CD14-positive monocyte (primary cell): ENCODE measurements at regions not wholly inside any gene's neighbourhood (a gene's known extent, or its start where the extent isn't known, plus 50 kb on each side); places are given as distances from the start of the nearest gene placed in this dataset.

Experiments
- DNase-seq, 3 donors: peaks; one replicate each; pipeline ENCODE4 v3.0.0-alpha.2; 2011 to 2022
- H2AFZ ChIP-seq: 2 replicates; pipeline ENCODE4 v1.6.0; 2012; ENCODE audit warnings: mild to moderate bottlenecking, low read depth, low read length, inconsistent platforms; ENCODE audit not compliant: insufficient read depth, poor library complexity, severe bottlenecking
- H3K27ac ChIP-seq, 2 donors: 1 replicate in 1 of 2; 2 replicates in 1 of 2; pipeline ENCODE4 v1.5.1; 2012 to 2013; ENCODE audit warnings: low read length in 2 of 2, control low read depth in 1 of 2, inconsistent platforms in 1 of 2, low read depth in 1 of 2, mild to moderate bottlenecking in 1 of 2
- H3K27me3 ChIP-seq, 2 donors: one replicate each; pipeline versions ENCODE4 v1.6.0 to v1.6.1; 2011 to 2013; ENCODE audit warnings: low read length in 2 of 2; ENCODE audit not compliant: control insufficient read depth in 2 of 2, insufficient read depth in 2 of 2
- H3K36me3 ChIP-seq, 2 donors: replicated peaks in 1 of 2; 1 replicate in 1 of 2; 2 replicates in 1 of 2; pipeline versions ENCODE4 v1.5.1 to v1.6.1; 2012 to 2013; ENCODE audit warnings: low read length in 2 of 2, control low read depth in 1 of 2, inconsistent platforms in 1 of 2, mild to moderate bottlenecking in 1 of 2; ENCODE audit not compliant: insufficient read depth in 2 of 2, control insufficient read depth in 1 of 2
- H3K4me1 ChIP-seq, 2 donors: 1 replicate in 1 of 2; 2 replicates in 1 of 2; pipeline versions ENCODE4 v1.5.1 to v1.6.1; 2012 to 2013; ENCODE audit warnings: low read length in 2 of 2, control low read depth in 1 of 2, inconsistent platforms in 1 of 2, mild to moderate bottlenecking in 1 of 2, moderate library complexity in 1 of 2; ENCODE audit not compliant: insufficient read depth in 2 of 2, control insufficient read depth in 1 of 2
- H3K4me2 ChIP-seq: replicated peaks from 2 replicates; pipeline ENCODE3; 2012; ENCODE audit warnings: low read length, moderate library complexity, mild to moderate bottlenecking; ENCODE audit not compliant: poor library complexity, severe bottlenecking; ENCODE audit errors: extremely low read depth
- H3K4me3 ChIP-seq, 3 experiments: fragments of 200-600 bp in 1 of 3; sonication (generic) in 1 of 3; replicated peaks in 1 of 3; 1 replicate in 2 of 3; 2 replicates in 1 of 3; pipeline ENCODE4 v1.5.1; 2011 to 2013; ENCODE audit warnings: low read length in 3 of 3, mild to moderate bottlenecking in 3 of 3, control low read depth in 2 of 3, low read depth in 2 of 3, inconsistent platforms in 1 of 3, moderate library complexity in 1 of 3
- H3K79me2 ChIP-seq: 2 replicates; pipeline ENCODE4 v1.6.0; 2012; ENCODE audit warnings: mild to moderate bottlenecking, control low read depth, inconsistent platforms, low read length, moderate library complexity; ENCODE audit not compliant: insufficient read depth
- H3K9ac ChIP-seq: 2 replicates; pipeline ENCODE4 v1.6.0; 2017; ENCODE audit warnings: low read length, mild to moderate bottlenecking; ENCODE audit not compliant: insufficient read depth, poor library complexity, severe bottlenecking
- H3K9me3 ChIP-seq, 2 donors: replicated peaks in 1 of 2; 1 replicate in 1 of 2; 2 replicates in 1 of 2; pipeline versions ENCODE4 v1.5.1 to v1.6.1; 2012 to 2013; ENCODE audit warnings: low read length in 2 of 2, control low read depth in 1 of 2; ENCODE audit not compliant: control insufficient read depth in 1 of 2, insufficient read depth in 1 of 2
- H4K20me1 ChIP-seq: 2 replicates; pipeline ENCODE4 v1.6.0; 2012; ENCODE audit warnings: mild to moderate bottlenecking, low read length, control low read depth, moderate library complexity; ENCODE audit not compliant: insufficient read depth
- H3K27ac Mint-ChIP-seq, 7 donors: one replicate each; pipeline ENCODE4 v1.8.0; 2020; ENCODE audit warnings: mild to moderate bottlenecking in 7 of 7, mixed read lengths in 7 of 7, moderate library complexity in 6 of 7, inconsistent platforms in 2 of 7
- H3K27me3 Mint-ChIP-seq, 3 donors: one replicate each; pipeline ENCODE4 v1.8.0; 2021 to 2022; ENCODE audit warnings: low read depth in 3 of 3, mild to moderate bottlenecking in 3 of 3, mixed read lengths in 3 of 3, moderate library complexity in 3 of 3, inconsistent platforms in 1 of 3
- H3K36me3 Mint-ChIP-seq, 2 donors: one replicate each; pipeline ENCODE4 v1.8.0; 2020; ENCODE audit warnings: mixed read lengths in 2 of 2, inconsistent platforms in 1 of 2, mild to moderate bottlenecking in 1 of 2
- H3K4me1 Mint-ChIP-seq: one replicate; pipeline ENCODE4 v1.8.0; 2020; ENCODE audit warnings: mild to moderate bottlenecking, mixed read lengths
- H3K4me3 Mint-ChIP-seq, 2 donors: one replicate each; pipeline ENCODE4 v1.8.0; 2020; ENCODE audit warnings: mild to moderate bottlenecking in 2 of 2, mixed read lengths in 2 of 2, moderate library complexity in 1 of 2
- H3K9me3 Mint-ChIP-seq, 7 donors: one replicate each; pipeline ENCODE4 v1.8.0; 2020 to 2022; ENCODE audit warnings: mixed read lengths in 7 of 7, mild to moderate bottlenecking in 6 of 7, moderate library complexity in 6 of 7, inconsistent platforms in 2 of 7
- WGBS: methylation state at CpG from one replicate; pipeline ENCODE4 v1.1.5; 2013; ENCODE audit warnings: missing lambda C conversion rate; ENCODE audit not compliant: insufficient coverage; 5-methylcytosine and 5-hydroxymethylcytosine counted together
- intact Hi-C, 2 donors: fragments of 100-400 bp; cut with micrococcal nuclease; formaldehyde crosslinking; loops; one replicate each; pipeline versions ENCODE4 v1.15.0 to v1.15.1; 2023
- TF ChIP-seq, protein P1 (sequence below): fragments of 200-600 bp; IDR thresholded peaks from one replicate; pipeline ENCODE4 v1.8.0; 2022; ENCODE audit warnings: antibody characterized with exemption, mild to moderate bottlenecking

DNA sequence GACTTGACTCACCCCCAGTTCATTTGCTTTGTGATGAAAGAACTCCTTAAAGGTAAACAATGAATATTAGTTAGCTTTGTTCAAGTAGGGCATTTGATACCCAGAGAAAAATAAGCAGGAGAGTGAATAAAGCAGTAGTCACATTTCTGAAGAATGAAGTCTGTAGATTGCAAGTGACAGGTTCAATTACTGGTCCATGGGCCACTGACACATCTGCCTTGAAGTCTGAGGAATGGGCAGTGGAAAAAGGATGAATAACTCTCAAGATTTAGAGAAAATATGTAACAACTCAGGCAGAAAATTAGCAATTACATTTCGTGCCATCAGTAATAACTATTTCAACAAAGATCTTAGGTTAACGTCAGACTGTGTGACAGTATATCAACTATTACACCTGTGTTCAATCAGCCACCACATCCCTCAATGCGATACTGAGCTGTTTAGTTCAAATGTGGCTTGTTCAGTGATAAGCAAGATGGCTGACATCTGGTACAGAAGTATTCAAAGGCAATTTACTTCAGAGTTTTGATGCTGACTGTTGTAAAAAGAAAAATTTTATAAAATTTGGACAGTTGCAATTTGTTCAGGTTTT is 1890.7 kb upstream of the NUDT12 start:
- Mint-ChIP-seq H3K27me3 (no peaks in the 10 kb centered on the region), H3K36me3 (no peaks in the 10 kb centered on the region), H3K27ac (no peak overlapping the region), H3K4me3 (no peak overlapping the region), H3K9me3 (peaks cover 0 to 14% (median 4%) of the 10 kb centered on the region in 7 donors), H3K4me1 (no peaks in the 10 kb centered on the region)
- H3K27ac ChIP-seq = no peak overlapping the region
- no peak overlapping the region for H3K4me2 ChIP-seq
- H4K20me1 ChIP-seq = no peaks in the 10 kb centered on the region
- intact Hi-C loops = no loop called here
- no peaks in the 10 kb centered on the region for H3K27me3 ChIP-seq
- no peaks in the 10 kb centered on the region for H3K79me2 ChIP-seq
- no peak overlapping the region for H3K4me3 ChIP-seq
- no peak overlapping the region for H2AFZ ChIP-seq
- H3K36me3 ChIP-seq = no peaks in the 10 kb centered on the region
- no peaks in the 10 kb centered on the region for H3K4me1 ChIP-seq
- TF ChIP-seq, protein P1, sequence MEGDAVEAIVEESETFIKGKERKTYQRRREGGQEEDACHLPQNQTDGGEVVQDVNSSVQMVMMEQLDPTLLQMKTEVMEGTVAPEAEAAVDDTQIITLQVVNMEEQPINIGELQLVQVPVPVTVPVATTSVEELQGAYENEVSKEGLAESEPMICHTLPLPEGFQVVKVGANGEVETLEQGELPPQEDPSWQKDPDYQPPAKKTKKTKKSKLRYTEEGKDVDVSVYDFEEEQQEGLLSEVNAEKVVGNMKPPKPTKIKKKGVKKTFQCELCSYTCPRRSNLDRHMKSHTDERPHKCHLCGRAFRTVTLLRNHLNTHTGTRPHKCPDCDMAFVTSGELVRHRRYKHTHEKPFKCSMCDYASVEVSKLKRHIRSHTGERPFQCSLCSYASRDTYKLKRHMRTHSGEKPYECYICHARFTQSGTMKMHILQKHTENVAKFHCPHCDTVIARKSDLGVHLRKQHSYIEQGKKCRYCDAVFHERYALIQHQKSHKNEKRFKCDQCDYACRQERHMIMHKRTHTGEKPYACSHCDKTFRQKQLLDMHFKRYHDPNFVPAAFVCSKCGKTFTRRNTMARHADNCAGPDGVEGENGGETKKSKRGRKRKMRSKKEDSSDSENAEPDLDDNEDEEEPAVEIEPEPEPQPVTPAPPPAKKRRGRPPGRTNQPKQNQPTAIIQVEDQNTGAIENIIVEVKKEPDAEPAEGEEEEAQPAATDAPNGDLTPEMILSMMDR = no peak
- WGBS = no CpG with 5 or more reads among the region's 3 CpGs
- no peak overlapping the region for H3K9ac ChIP-seq
- peaks cover 7 to 16% of the 10 kb centered on the region in 2 donors for H3K9me3 ChIP-seq
- no peak for DNase-seq

DNA sequence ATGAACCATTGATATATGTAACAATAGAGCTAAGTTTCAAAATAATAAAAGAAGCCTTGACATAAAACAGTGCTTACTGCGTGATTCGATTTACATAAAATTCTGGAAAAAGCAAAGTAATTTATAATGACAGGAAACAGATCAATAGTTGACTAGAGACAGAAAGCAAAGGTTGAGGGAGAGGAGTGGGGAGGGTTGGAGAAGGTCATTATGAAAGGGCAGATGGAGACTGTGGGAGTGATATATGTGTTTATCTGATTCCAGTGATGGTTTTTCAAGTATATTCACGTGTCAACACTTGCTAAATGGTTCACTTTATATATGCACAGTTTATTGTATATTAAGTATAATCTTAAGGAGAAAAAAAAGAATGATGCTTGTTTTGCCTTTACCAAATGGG is 1885.7 kb upstream of the NUDT12 start:
- peaks cover 16% of the 10 kb centered on the region in 2 donors for H3K9me3 ChIP-seq
- no peak overlapping the region for H3K9ac ChIP-seq
- intact Hi-C loops = no loop called here
- DNase-seq = no peak
- no peaks in the 10 kb centered on the region for H3K79me2 ChIP-seq
- no peak overlapping the region for H3K4me2 ChIP-seq
- TF ChIP-seq, protein P1 = no peak
- no peaks in the 10 kb centered on the region for H4K20me1 ChIP-seq
- no peaks in the 10 kb centered on the region for H3K27me3 ChIP-seq
- H3K9me3 Mint-ChIP-seq = peaks cover 1 to 21% (median 6%) of the 10 kb centered on the region in 7 donors
- no peaks in the 10 kb centered on the region for H3K36me3 ChIP-seq
- H3K4me1 ChIP-seq = no peaks in the 10 kb centered on the region
- H3K4me1 Mint-ChIP-seq = no peaks in the 10 kb centered on the region
- no peak overlapping the region for H3K4me3 Mint-ChIP-seq
- no peaks in the 10 kb centered on the region for H3K36me3 Mint-ChIP-seq
- no peak overlapping the region for H3K27ac Mint-ChIP-seq
- H3K27ac ChIP-seq = no peak overlapping the region
- H3K27me3 Mint-ChIP-seq = no peaks in the 10 kb centered on the region
- H3K4me3 ChIP-seq = no peak overlapping the region
- WGBS = 86% methylated on average over 2 of the region's 3 CpGs
- H2AFZ ChIP-seq = no peak overlapping the region
